IMR-90 (cell line): ENCODE measurements at regions not wholly inside any gene's neighbourhood (a gene's known extent, or its start where the extent isn't known, plus 50 kb on each side); places are given as distances from the start of the nearest gene placed in this dataset.

Experiments used
- ATAC-seq: fragments of 200-7000 bp; cut with Tn5 transposase; 2 replicates; pipeline ENCODE4 v1.9.1; 2020; ENCODE audit warnings: low read depth, mild to moderate bottlenecking, moderate library complexity
- BruUV-seq: library from RNA; stranded (reverse); fragments of 400-500 nt; replicated peaks from 2 replicates; lab custom pipeline; 2021; lab: Mats Ljungman, UMichigan
- CTCF ChIA-PET: fragments of 300-600 bp; formaldehyde crosslinking; extraction: SDS; loops from one replicate; lab custom pipeline; 2021; ENCODE audit warnings: antibody characterized with exemption; lab: Yijun Ruan, JAX
- POLR2A ChIA-PET: fragments of 300-600 bp; sonication (Branson Sonifier 250); formaldehyde crosslinking; loops from one replicate; lab custom pipeline; 2022; ENCODE audit warnings: antibody characterized with exemption; ENCODE audit not compliant: unreplicated experiment; lab: Charles Lee
- DNase-seq: peaks from one replicate; pipeline ENCODE4 v3.0.0; 2013
- H2AFZ ChIP-seq: replicated peaks from 2 replicates; pipeline ENCODE3; 2013; ENCODE audit warnings: low read length, mild to moderate bottlenecking; ENCODE audit not compliant: poor library complexity
- H2AK5ac ChIP-seq: 2 replicates; pipeline ENCODE4 v1.6.1; 2013; ENCODE audit warnings: low read depth, low read length, inconsistent platforms
- H2AK9ac ChIP-seq: replicated peaks from 2 replicates; pipeline ENCODE3; 2013; ENCODE audit warnings: mild to moderate bottlenecking, low read depth, low read length, moderate library complexity; ENCODE audit not compliant: poor library complexity
- H2BK120ac ChIP-seq: 2 replicates; pipeline ENCODE4 v1.6.1; 2013; ENCODE audit warnings: low read depth, low read length, inconsistent platforms
- H2BK15ac ChIP-seq: 3 replicates; pipeline ENCODE4 v1.6.1; 2013; ENCODE audit warnings: low read depth, low read length, inconsistent platforms
- H2BK20ac ChIP-seq: 2 replicates; pipeline ENCODE4 v1.6.1; 2013; ENCODE audit warnings: low read depth, mild to moderate bottlenecking, inconsistent platforms, low read length, moderate library complexity
- H2BK5ac ChIP-seq: 2 replicates; pipeline ENCODE4 v1.6.1; 2013; ENCODE audit warnings: mild to moderate bottlenecking, low read depth, low read length, inconsistent platforms; ENCODE audit not compliant: poor library complexity, severe bottlenecking
- H3K14ac ChIP-seq: replicated peaks from 2 replicates; pipeline ENCODE4 v1.6.1; 2013; ENCODE audit warnings: low read depth, low read length, inconsistent platforms
- H3K18ac ChIP-seq: 2 replicates; pipeline ENCODE4 v1.6.1; 2013; ENCODE audit warnings: low read depth, low read length, control low read depth
- H3K23ac ChIP-seq: 2 replicates; pipeline ENCODE4 v1.6.1; 2013; ENCODE audit warnings: low read depth, low read length, inconsistent platforms
- H3K27ac ChIP-seq: 2 replicates; pipeline ENCODE4 v1.5.1; 2013; ENCODE audit warnings: mild to moderate bottlenecking, control low read depth, low read length; ENCODE audit not compliant: insufficient read depth
- H3K27me3 ChIP-seq: 2 replicates; pipeline ENCODE4 v1.6.1; 2013; ENCODE audit warnings: low read length; ENCODE audit not compliant: control insufficient read depth, insufficient read depth
- H3K36me3 ChIP-seq: 2 replicates; pipeline ENCODE4 v1.6.1; 2013; ENCODE audit warnings: low read length, mixed read lengths; ENCODE audit not compliant: control insufficient read depth, insufficient read depth
- H3K4ac ChIP-seq: 2 replicates; pipeline ENCODE4 v1.6.1; 2013; ENCODE audit warnings: low read depth, low read length, inconsistent platforms
- H3K4me1 ChIP-seq: 2 replicates; pipeline ENCODE4 v1.6.1; 2013; ENCODE audit warnings: low read length, mixed read lengths; ENCODE audit not compliant: control insufficient read depth, insufficient read depth
- H3K4me2 ChIP-seq: 2 replicates; pipeline ENCODE4 v1.6.1; 2013; ENCODE audit warnings: low read depth, mild to moderate bottlenecking, control low read depth, low read length, moderate library complexity
- H3K4me3 ChIP-seq: 2 replicates; pipeline ENCODE4 v1.5.1; 2013; ENCODE audit warnings: low read depth, mild to moderate bottlenecking, control low read depth, low read length, moderate library complexity; ENCODE audit not compliant: insufficient read depth
- H3K56ac ChIP-seq: 2 replicates; pipeline ENCODE4 v1.6.1; 2013; ENCODE audit warnings: low read length, inconsistent platforms; ENCODE audit not compliant: insufficient read depth; ENCODE audit errors: extremely low read depth
- H3K79me1 ChIP-seq, 2 experiments: 2 replicates each; pipeline ENCODE4 v1.6.1; 2013; ENCODE audit warnings: low read length in 2 of 2, inconsistent platforms in 1 of 2, low read depth in 1 of 2
- H3K9ac ChIP-seq: 2 replicates; pipeline ENCODE4 v1.6.1; 2013; ENCODE audit warnings: low read depth, low read length, control low read depth
- H3K9me1 ChIP-seq: 2 replicates; pipeline ENCODE4 v1.6.1; 2013; ENCODE audit warnings: low read length, inconsistent platforms; ENCODE audit not compliant: insufficient read depth
- H3K9me3 ChIP-seq: 2 replicates; pipeline ENCODE4 v1.6.1; 2013; ENCODE audit warnings: low read length; ENCODE audit not compliant: control insufficient read depth, insufficient read depth
- H4K20me1 ChIP-seq: 2 replicates; pipeline ENCODE4 v1.6.1; 2013; ENCODE audit warnings: low read length, inconsistent platforms; ENCODE audit not compliant: insufficient read depth
- H4K5ac ChIP-seq: 2 replicates; pipeline ENCODE4 v1.6.1; 2013; ENCODE audit warnings: mild to moderate bottlenecking, low read depth, low read length, control low read depth
- H4K8ac ChIP-seq, 2 experiments: 2 replicates each; pipeline ENCODE4 v1.6.1; 2013; ENCODE audit warnings: low read depth in 2 of 2, low read length in 2 of 2, control low read depth in 1 of 2, inconsistent platforms in 1 of 2
- H4K91ac ChIP-seq: 2 replicates; pipeline ENCODE4 v1.6.1; 2013; ENCODE audit warnings: low read depth, low read length, inconsistent platforms; ENCODE audit not compliant: insufficient read depth
- BHLHE40 ChIP-seq: fragments of 150-350 bp; IDR thresholded peaks from 2 replicates; pipeline ENCODE4 v1.6.1; 2016; ENCODE audit warnings: mild to moderate bottlenecking, low read depth, low read length
- CEBPB ChIP-seq: IDR thresholded peaks from 2 replicates; pipeline ENCODE4 v1.6.1; 2012; ENCODE audit warnings: low read depth, low read length, improper control_type of control experiment
- CHD1 ChIP-seq: IDR thresholded peaks from 2 replicates; pipeline ENCODE4 v1.6.1; 2012; ENCODE audit warnings: low read depth, low read length, improper control_type of control experiment
- FOS ChIP-seq: fragments of 150-350 bp; IDR thresholded peaks from 2 replicates; pipeline ENCODE4 v1.6.1; 2016; ENCODE audit warnings: low read depth, low read length
- MAFK ChIP-seq: IDR thresholded peaks from 2 replicates; pipeline ENCODE4 v1.6.1; 2012; ENCODE audit warnings: low read depth, low read length, improper control_type of control experiment
- MAZ ChIP-seq: IDR thresholded peaks from 2 replicates; pipeline ENCODE4 v1.6.1; 2012; ENCODE audit warnings: low read depth, mild to moderate bottlenecking, low read length, improper control_type of control experiment, moderate library complexity, borderline replicate concordance
- MXI1 ChIP-seq: IDR thresholded peaks from 2 replicates; pipeline ENCODE4 v1.6.1; 2012; ENCODE audit warnings: low read depth, mild to moderate bottlenecking, low read length, moderate library complexity, borderline replicate concordance
- NFE2L2 ChIP-seq: fragments of 150-350 bp; IDR thresholded peaks from 2 replicates; pipeline ENCODE4 v1.6.1; 2016; ENCODE audit warnings: low read depth, mild to moderate bottlenecking, low read length
- POLR2A ChIP-seq: IDR thresholded peaks from 2 replicates; pipeline ENCODE4 v1.6.1; 2012; ENCODE audit warnings: mild to moderate bottlenecking, low read depth, low read length
- RFX5 ChIP-seq: IDR thresholded peaks from 2 replicates; pipeline ENCODE4 v1.8.0; 2012; ENCODE audit warnings: low read depth, mild to moderate bottlenecking, low read length, moderate library complexity
- SMC3 ChIP-seq: fragments of 150-350 bp; IDR thresholded peaks from 2 replicates; pipeline ENCODE4 v1.6.1; 2016; ENCODE audit warnings: low read depth, mild to moderate bottlenecking, antibody characterized with exemption, low read length, moderate library complexity
- WGBS, 2 experiments: methylation state at CpG; one replicate each; pipeline versions ENCODE4 v1.1.5 to v1.1.7; 2013; ENCODE audit warnings: missing lambda C conversion rate in 2 of 2; ENCODE audit not compliant: insufficient read length in 1 of 2; ENCODE audit errors: extremely low coverage in 2 of 2; 5-methylcytosine and 5-hydroxymethylcytosine counted together
- dilution Hi-C: fragments of 300-500 bp; cut with HindIII; formaldehyde crosslinking; loops from one replicate; pipeline ENCODE4 v1.14.3; 2018; ENCODE audit warnings: low sequenced_read_pairs; ENCODE audit not compliant: unreplicated experiment
- in situ Hi-C: fragments of 300-500 bp; cut with MboI; formaldehyde crosslinking; loops from 3 replicates; pipeline ENCODE4 v1.14.3; 2019; ENCODE audit warnings: low sequenced_read_pairs, inconsistent platforms, mixed read lengths
- intact Hi-C: fragments of 100-400 bp; cut with micrococcal nuclease; formaldehyde crosslinking; loops from 2 replicates; pipeline ENCODE4 v1.10.0; 2022
- TF ChIP-seq, protein P1 (sequence below): fragments of 150-350 bp; IDR thresholded peaks from 2 replicates; pipeline ENCODE4 v1.6.1; 2017; ENCODE audit warnings: mild to moderate bottlenecking, antibody characterized with exemption, low read length, low read depth

DNA sequence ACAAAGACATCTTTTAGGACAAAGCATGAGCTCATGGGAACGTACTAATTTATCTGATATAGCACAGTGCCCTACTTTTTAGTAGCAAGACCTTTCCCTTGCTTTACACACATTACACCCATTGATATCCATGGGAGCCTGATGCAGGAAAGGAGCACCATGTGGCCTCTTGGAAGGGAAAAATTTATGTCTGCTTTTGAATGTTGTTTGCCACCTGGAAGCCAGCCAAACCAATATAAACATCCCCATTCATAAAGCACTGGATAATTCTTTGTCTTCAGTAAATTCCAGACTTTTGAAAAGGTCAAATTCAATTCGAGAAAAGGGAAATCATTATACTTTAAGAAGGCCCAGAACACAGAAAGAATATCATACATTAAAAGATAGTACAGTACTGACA lies 152.3 kb upstream of the BEND6 start:
- POLR2A ChIA-PET: no interaction called here
- H4K91ac ChIP-seq: no peak overlapping the region
- H2BK15ac ChIP-seq: no peak overlapping the region
- H3K23ac ChIP-seq: 0 out of 2 replicates have a peak overlapping the region, but pooled peaks have one; percentile 17
- intact Hi-C loops (no loop called here), dilution Hi-C loops (no loop called here), in situ Hi-C loops (no loop called here)
- H2BK5ac ChIP-seq: peak overlapping the region; percentile 58
- no peak overlapping the region for H3K4me3 ChIP-seq
- no peaks in the 10 kb centered on the region for H3K9me3 ChIP-seq
- H3K18ac ChIP-seq: peak overlapping the region; percentile 12; the same call in 1 of the 2 replicates
- CTCF ChIA-PET: interaction anchor here (1.1 kb wide), 1 partner anchor 10 kb away, joined by 3 read pairs; no protein-coding TSS in a partner anchor
- peak overlapping the region; percentile 5; the same call in 1 of the 2 replicates for H3K4me2 ChIP-seq
- BruUV-seq: no TSS peak
- no peak overlapping the region for H3K56ac ChIP-seq
- H3K4ac ChIP-seq: no peak overlapping the region; the same call in 1 of the 2 replicates
- TF ChIP-seq BHLHE40: no peak
- TF ChIP-seq FOS: no peak
- TF ChIP-seq CEBPB: no peak
- TF ChIP-seq POLR2A: no peak
- no peak for TF ChIP-seq MAZ
- no peak for TF ChIP-seq NFE2L2
- no peak for TF ChIP-seq SMC3
- no peak for TF ChIP-seq MXI1
- TF ChIP-seq MAFK: no peak
- no peak for TF ChIP-seq RFX5
- TF ChIP-seq, protein P1, sequence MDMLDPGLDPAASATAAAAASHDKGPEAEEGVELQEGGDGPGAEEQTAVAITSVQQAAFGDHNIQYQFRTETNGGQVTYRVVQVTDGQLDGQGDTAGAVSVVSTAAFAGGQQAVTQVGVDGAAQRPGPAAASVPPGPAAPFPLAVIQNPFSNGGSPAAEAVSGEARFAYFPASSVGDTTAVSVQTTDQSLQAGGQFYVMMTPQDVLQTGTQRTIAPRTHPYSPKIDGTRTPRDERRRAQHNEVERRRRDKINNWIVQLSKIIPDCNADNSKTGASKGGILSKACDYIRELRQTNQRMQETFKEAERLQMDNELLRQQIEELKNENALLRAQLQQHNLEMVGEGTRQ: no peak
- no peak for TF ChIP-seq CHD1
- H2BK120ac ChIP-seq: no peak overlapping the region
- DNase-seq (peak; percentile 69), ATAC-seq (no peak)
- H3K27me3 ChIP-seq: no peaks in the 10 kb centered on the region
- peaks cover 18% of the 10 kb centered on the region for H3K4me1 ChIP-seq
- H3K9ac ChIP-seq: no peak overlapping the region
- H4K8ac ChIP-seq: no peak overlapping the region
- H3K14ac ChIP-seq: peak overlapping the region; percentile 50
- WGBS, 2 experiments: no CpG with 5 or more reads among the region's 2 CpGs
- H2AK9ac ChIP-seq: no peak overlapping the region
- no peak overlapping the region for H2AK5ac ChIP-seq
- H3K79me1 ChIP-seq: peaks cover 10 to 72% of the 10 kb centered on the region in 2 experiments; a peak in 3 of 4 replicates
- peaks cover 68% of the 10 kb centered on the region; the same call in 1 of the 2 replicates for H4K20me1 ChIP-seq
- no peak overlapping the region for H2BK20ac ChIP-seq
- H3K9me1 ChIP-seq: peaks cover 8% of the 10 kb centered on the region
- no peak overlapping the region for H3K27ac ChIP-seq
- H4K5ac ChIP-seq: no peak overlapping the region
- H2AFZ ChIP-seq: no peak overlapping the region
- H3K36me3 ChIP-seq: peaks cover 2% of the 10 kb centered on the region; the same call in 1 of the 2 replicates
